ENCODE measurements at regions not wholly inside any gene's neighbourhood (a gene's known extent, or its start where the extent isn't known, plus 50 kb on each side); places are given as distances from the start of the nearest gene placed in this dataset.
"Not testable (repeated sequence)": the region's sequence is repeated elsewhere in the genome, so short reads cannot be mapped to it uniquely, and the experiment has no call there.

DNA sequence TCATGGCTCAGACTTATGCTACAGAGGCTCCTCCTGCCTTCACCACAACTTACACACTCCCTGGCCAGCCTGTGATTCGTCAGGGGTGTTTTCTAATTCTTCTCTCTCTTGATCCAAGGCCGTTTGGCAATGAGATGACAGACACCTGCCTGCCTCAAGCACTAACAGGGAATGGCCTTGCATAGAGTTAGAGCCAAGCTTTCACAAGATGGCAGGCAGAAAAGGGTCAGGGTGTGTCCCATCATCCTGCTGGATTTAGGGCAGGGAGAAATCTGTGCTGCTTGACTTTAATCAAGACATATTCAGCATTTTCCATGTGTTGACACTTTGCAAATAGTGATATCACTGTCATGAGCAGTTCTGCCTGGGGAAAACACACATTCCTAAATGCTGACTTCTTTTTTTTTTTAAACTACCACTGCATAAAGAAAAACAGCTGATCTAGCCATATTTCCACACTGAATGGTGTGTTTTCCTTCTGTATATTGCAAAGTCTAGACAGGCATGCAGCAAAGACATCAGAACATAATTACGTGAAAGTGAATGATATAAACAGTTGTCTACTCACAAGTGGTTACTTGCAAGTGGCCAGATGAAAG is 95.0 kb upstream of the SLC25A48 start:
- peak in 3 of 8 experiments; percentile 96 to 97 (median 96) for ATAC-seq (replicated peaks in 6 of 8)
- in situ Hi-C loops (cut with MboI; ENCODE audit: low pct_unique_long_range_greater_than_20kb in 2 of 9, low sequenced_read_pairs in 9 of 9, unreplicated experiment in 9 of 9) = loop anchor here in 6 of 9 experiments (25.0 kb wide), 3 partner anchors 98 to 277 kb away; partner anchors contain the start of genes TIFAB (in 3 of the 6) and SLC25A48 (in 1 of the 6)

DNA sequence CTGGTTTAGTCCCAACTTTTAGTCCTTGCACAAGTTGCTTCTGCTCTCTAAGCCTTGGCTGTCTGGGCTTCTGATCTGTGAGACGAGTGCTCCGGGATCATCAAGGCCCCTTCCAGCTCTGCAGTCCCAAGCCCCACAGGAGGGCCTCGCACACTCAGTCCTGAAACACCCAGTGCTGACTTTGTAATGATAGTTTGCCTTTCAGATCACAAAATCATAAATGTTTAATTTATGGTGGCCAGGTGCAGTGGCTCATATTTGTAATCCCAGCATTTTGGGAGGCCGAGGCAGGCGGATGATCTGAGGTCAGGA is 95.9 kb upstream of the SLC25A48 start:
- in situ Hi-C loops (cut with MboI; ENCODE audit: low pct_unique_long_range_greater_than_20kb in 2 of 9, low sequenced_read_pairs in 9 of 9, unreplicated experiment in 9 of 9) = loop anchor here in 6 of 9 experiments (25.0 kb wide), 3 partner anchors 99 to 276 kb away; partner anchors contain the start of genes TIFAB (in 3 of the 6) and SLC25A48 (in 1 of the 6)
- WGBS, 10 experiments = 70 to 100% (median 80%) methylated on average over 2 to 5 of the region's 5 CpGs; no CpG with 5 or more reads in 6 of the 10 experiments
- no peak for ATAC-seq (replicated peaks in 6 of 8)
- Histone ChIP-seq H3K27ac (no peak overlapping the region), H3K4me3 (no peak overlapping the region), H3K4me1 (replicated peaks in 1 of 2) (no peaks in the 10 kb centered on the region)

More for the DNA sequence above, 95.0 kb upstream of the SLC25A48 start:
- Histone ChIP-seq H3K4me3 (no peak overlapping the region), H3K4me1 (replicated peaks in 1 of 2) (no peaks in the 10 kb centered on the region), H3K27ac (no peak overlapping the region)
- 0 to 100% (median 70%) methylated on average over 1 to 3 of the region's 3 CpGs; no CpG with 5 or more reads in 3 of the 10 experiments for WGBS, 10 experiments

DNA sequence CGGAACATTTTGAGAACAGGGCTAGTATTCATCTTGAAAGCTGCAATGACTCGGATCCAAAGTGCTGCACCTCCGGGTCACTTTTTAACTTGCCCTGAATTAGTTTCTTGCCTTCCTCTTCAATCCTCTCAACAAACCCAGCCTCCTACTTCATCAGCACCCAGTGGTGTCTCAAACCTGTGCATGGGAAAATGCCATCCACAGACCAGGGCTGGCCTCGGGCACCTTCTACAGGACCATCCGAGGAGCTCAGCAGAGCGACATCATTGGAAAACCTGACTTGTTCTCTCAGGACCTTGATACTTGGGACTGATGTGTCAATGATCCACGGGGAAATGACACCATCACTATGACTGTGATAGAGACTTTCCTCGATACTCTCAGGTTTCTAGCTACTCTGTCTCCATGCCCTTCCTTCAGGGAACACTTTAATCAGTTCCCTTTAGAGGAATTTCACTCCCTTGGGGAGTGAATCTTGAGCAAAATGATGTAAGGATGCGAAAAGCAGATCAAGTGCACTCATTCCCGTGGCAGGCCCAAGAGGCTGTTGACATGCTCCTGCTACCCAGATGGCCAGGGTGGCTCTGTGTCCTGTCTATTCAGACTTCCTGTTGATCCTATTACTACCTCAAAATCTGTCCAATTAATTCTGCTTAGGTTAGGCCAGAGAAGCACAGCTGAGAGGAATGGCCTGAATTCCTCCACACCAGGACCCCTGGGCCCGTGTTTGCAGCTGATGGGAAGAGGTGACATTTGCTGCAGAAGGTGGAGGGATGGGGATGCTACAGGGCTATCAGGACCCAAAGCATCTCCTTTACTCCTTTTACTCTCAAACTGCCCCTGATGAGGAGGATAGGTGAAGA is 96.5 kb upstream of the SLC25A48 start:
- Histone ChIP-seq H3K4me1 (replicated peaks in 1 of 2) (no peaks in the 10 kb centered on the region), H3K4me3 (no peak overlapping the region), H3K27ac (no peak overlapping the region)
- 67 to 100% (median 85%) methylated on average over 1 to 8 of the region's 11 CpGs; no CpG with 5 or more reads in 1 of the 10 experiments for WGBS, 10 experiments
- in situ Hi-C loops (cut with MboI; ENCODE audit: low pct_unique_long_range_greater_than_20kb in 2 of 9, low sequenced_read_pairs in 9 of 9, unreplicated experiment in 9 of 9) = loop anchor here in 6 of 9 experiments (25.0 kb wide), 3 partner anchors 99 to 276 kb away; partner anchors contain the start of genes TIFAB (in 3 of the 6) and SLC25A48 (in 1 of the 6)
- no peak for ATAC-seq (replicated peaks in 6 of 8)

DNA sequence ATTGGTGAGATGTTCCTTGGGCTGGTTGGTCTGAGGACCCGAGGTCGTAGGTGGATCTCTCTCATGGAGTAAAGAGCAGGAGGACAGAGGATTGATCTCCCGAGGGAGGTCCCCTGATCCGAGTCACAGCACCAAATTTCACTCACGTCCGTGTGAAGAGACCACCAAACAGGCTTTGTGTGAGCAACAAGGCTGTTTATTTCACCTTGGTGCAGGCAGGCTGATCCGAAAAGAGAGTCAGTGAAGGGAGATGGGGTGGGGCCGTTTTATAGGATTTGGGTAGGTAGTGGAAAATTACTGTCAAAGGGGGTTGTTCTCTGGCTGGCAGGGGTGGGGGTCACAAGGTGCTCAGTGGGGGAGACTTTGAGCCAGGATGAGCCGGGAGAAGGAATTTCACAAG is 97.5 kb upstream of the SLC25A48 start:
- WGBS, 10 experiments = 0 to 93% (median 82%) methylated on average over 1 to 5 of the region's 9 CpGs; no CpG with 5 or more reads in 3 of the 10 experiments
- not testable (repeated sequence) for H3K4me1 ChIP-seq (replicated peaks in 1 of 2); H3K27ac ChIP-seq; ATAC-seq (replicated peaks in 6 of 8); H3K4me3 ChIP-seq
- in situ Hi-C loops (cut with MboI; ENCODE audit: low pct_unique_long_range_greater_than_20kb in 2 of 9, low sequenced_read_pairs in 9 of 9, unreplicated experiment in 9 of 9) = loop anchor here in 6 of 9 experiments (25.0 kb wide), 3 partner anchors 100 to 275 kb away; partner anchors contain the start of genes TIFAB (in 3 of the 6) and SLC25A48 (in 1 of the 6)

DNA sequence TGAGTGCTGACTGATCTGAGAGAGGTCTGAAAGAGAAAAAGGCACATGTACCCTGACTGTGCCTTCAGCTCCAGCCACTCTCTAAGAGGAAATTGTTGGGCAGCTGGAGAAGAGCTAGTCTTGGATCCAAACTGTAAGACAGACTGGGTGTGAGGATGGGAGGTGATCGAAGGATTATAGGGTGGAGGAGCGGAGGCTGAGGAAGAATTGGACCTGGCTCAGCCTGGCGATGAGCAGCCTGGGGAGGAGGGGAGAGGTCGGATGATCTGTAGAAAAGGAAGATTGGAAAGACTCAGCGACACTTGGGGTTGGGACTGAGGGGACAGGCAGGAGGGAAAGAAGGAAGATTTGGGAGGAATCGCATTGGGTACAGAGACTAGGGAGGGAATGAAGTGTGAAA is 98.6 kb upstream of the SLC25A48 start:
- no peaks in the 10 kb centered on the region for H3K4me1 ChIP-seq (replicated peaks in 1 of 2)
- 37 to 100% (median 83%) methylated on average over 1 to 6 of the region's 6 CpGs; no CpG with 5 or more reads in 2 of the 10 experiments for WGBS, 10 experiments
- H3K27ac ChIP-seq = no peak overlapping the region
- no peak overlapping the region for H3K4me3 ChIP-seq
- in situ Hi-C loops (cut with MboI; ENCODE audit: low pct_unique_long_range_greater_than_20kb in 2 of 9, low sequenced_read_pairs in 9 of 9, unreplicated experiment in 9 of 9) = loop anchor here in 6 of 9 experiments (25.0 kb wide), 3 partner anchors 101 to 274 kb away; partner anchors contain the start of genes TIFAB (in 3 of the 6) and SLC25A48 (in 1 of the 6)
- ATAC-seq (replicated peaks in 6 of 8) = no peak

DNA sequence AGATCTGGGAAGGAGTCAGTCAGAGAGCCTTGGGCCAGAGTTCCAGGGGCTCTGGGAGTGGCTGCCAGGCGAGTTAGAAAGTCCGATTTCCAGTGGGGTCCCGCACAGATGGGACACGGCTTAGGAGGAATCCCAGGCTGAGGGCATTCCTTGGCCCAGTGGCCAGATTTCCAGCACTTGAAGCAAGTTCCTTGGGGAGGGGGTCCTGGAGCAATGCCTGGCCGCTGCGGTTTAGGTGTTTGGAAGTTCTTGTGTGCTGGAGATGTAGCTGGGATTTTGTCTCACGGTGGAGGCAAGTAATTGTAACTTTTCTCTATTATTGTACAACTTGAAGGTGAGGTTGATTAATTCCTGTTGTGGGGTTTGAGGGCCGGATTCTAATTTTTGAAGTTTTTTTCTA is 99.5 kb upstream of the SLC25A48 start:
- ATAC-seq (replicated peaks in 6 of 8); H3K27ac ChIP-seq; H3K4me3 ChIP-seq; H3K4me1 ChIP-seq (replicated peaks in 1 of 2): not testable (repeated sequence)
- 44 to 100% (median 86%) methylated on average over 1 to 4 of the region's 8 CpGs; no CpG with 5 or more reads in 3 of the 10 experiments for WGBS, 10 experiments
- in situ Hi-C loops (cut with MboI; ENCODE audit: low pct_unique_long_range_greater_than_20kb in 2 of 9, low sequenced_read_pairs in 9 of 9, unreplicated experiment in 9 of 9) = loop anchor here in 6 of 9 experiments (25.0 kb wide), 3 partner anchors 102 to 273 kb away; partner anchors contain the start of genes TIFAB (in 3 of the 6) and SLC25A48 (in 1 of the 6)

DNA sequence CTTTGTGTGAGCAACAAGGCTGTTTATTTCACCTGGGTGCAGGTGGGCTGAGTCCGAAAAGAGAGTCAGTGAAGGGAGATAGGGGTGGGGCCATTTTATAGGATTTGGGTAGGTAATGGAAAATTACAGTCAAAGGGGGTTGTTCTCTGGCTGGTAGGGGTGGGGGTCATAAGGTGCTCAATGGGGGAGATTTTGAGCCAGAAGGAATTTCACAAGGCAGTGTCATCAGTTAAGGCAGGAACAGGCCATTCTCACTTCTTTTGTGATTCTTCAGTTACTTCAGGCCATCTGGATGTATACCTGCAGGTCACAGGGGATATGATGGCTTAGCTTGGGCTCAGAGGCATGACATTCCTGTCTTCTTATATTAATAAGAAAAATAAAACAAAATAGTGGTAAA is 103.4 kb upstream of the SLC25A48 start:
- H3K27ac ChIP-seq; H3K4me3 ChIP-seq; ATAC-seq (replicated peaks in 6 of 8); H3K4me1 ChIP-seq (replicated peaks in 1 of 2): not testable (repeated sequence)
- 20 to 67% methylated on average over 1 of the region's 1 CpG; no CpG with 5 or more reads in 8 of the 10 experiments for WGBS, 10 experiments
- in situ Hi-C loops (cut with MboI; ENCODE audit: low pct_unique_long_range_greater_than_20kb in 2 of 9, low sequenced_read_pairs in 9 of 9, unreplicated experiment in 9 of 9) = loop anchor here in 6 of 9 experiments (25.0 kb wide), 3 partner anchors 106 to 269 kb away; partner anchors contain the start of genes TIFAB (in 3 of the 6) and SLC25A48 (in 1 of the 6)

DNA sequence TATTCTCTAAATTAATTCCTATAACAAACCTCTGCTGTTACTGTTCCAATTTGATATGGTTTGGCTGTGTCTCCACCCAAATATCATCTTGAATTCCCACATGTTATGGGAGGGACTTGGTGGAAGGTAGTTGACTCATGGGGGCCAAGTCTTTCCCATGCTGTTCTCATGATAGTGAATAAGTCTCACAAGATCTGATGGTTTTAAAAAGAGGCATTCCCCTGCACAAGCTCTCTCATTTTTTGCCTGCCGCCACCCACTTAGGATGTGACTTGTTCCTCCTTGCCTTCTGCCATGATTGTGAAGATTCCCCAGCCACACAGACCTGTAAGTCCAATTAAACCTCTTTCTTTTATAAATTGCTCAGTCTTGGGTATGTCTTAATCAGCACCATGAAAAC is 104.3 kb upstream of the SLC25A48 start:
- 70 to 100% (median 100%) methylated on average over 1 of the region's 1 CpG; no CpG with 5 or more reads in 6 of the 10 experiments for WGBS, 10 experiments
- H3K27ac ChIP-seq; ATAC-seq (replicated peaks in 6 of 8); H3K4me3 ChIP-seq; H3K4me1 ChIP-seq (replicated peaks in 1 of 2): not testable (repeated sequence)
- in situ Hi-C loops (cut with MboI; ENCODE audit: low pct_unique_long_range_greater_than_20kb in 2 of 9, low sequenced_read_pairs in 9 of 9, unreplicated experiment in 9 of 9) = loop anchor here in 6 of 9 experiments (25.0 kb wide), 3 partner anchors 107 to 268 kb away; partner anchors contain the start of genes TIFAB (in 3 of the 6) and SLC25A48 (in 1 of the 6)

DNA sequence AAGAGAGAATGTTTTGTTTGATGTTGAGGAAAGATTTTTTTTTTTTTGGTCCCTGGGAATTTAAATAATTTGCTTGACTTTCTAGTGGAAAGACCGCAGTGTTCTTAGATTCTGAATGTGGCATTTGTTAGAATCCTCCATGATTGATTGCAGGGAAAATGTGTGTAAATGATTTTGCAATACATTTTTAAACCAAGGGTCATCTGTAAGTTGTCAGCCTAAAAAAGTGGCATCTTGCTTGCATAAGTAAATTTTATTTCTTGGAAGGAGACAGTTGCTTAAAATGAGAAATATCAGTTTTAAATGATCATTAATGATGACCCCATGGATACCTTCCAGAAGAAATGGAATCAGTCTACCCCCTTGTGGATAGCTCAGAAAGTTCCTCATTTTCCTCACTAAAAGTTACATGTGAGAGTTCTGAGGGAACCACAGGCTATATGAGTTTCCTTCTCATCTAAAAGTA is 105.1 kb upstream of the SLC25A48 start:
- peaks cover 0 to 7% of the 10 kb centered on the region in 2 donors for H3K4me1 ChIP-seq (replicated peaks in 1 of 2)
- H3K4me3 ChIP-seq = no peak overlapping the region
- no peak overlapping the region for H3K27ac ChIP-seq
- in situ Hi-C loops (cut with MboI; ENCODE audit: low pct_unique_long_range_greater_than_20kb in 2 of 9, low sequenced_read_pairs in 9 of 9, unreplicated experiment in 9 of 9) = loop anchor here in 8 of 9 experiments (10.0 to 25.0 kb wide), 6 partner anchors 108 to 267 kb away; partner anchors contain the start of genes TIFAB (in 3 of the 8), CXCL14 (in 1 of the 8) and SLC25A48 (in 1 of the 8)
- peak in 4 of 8 experiments; percentile 47 to 75 (median 58) for ATAC-seq (replicated peaks in 6 of 8)
- WGBS, 10 experiments = 13 to 100% (median 50%) methylated on average over 1 of the region's 1 CpG; no CpG with 5 or more reads in 1 of the 10 experiments

DNA sequence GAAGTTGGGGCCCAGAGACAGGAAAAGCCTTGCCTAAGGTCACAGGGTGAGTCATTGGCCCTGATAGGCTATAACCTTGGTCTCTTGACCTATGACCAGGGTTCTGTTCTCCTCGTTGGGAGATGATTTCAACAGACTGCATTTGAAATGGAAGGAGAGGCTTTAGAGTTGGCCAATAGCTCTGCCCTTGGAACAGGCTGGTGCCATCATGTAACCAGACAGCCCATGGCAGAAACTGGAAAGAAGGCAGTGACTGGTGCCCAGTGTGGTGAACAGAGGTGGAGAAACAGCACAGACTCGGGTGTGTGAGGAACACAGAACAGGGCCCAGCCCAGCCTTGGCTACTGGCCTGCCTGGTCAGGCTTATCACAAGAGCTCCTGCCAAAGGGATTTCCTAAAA is 109.8 kb upstream of the SLC25A48 start:
- 73 to 88% (median 83%) methylated on average over 1 to 2 of the region's 2 CpGs; no CpG with 5 or more reads in 7 of the 10 experiments for WGBS, 10 experiments
- H3K4me3 ChIP-seq = no peak overlapping the region
- ATAC-seq (replicated peaks in 6 of 8) = no peak
- H3K27ac ChIP-seq = no peak overlapping the region
- H3K4me1 ChIP-seq (replicated peaks in 1 of 2) = peaks cover 16 to 25% of the 10 kb centered on the region in 2 donors
- in situ Hi-C loops (cut with MboI; ENCODE audit: low pct_unique_long_range_greater_than_20kb in 2 of 9, low sequenced_read_pairs in 9 of 9, unreplicated experiment in 9 of 9) = loop anchor here in 8 of 9 experiments (10.0 to 25.0 kb wide), 6 partner anchors 113 to 262 kb away; partner anchors contain the start of genes TIFAB (in 3 of the 8), CXCL14 (in 1 of the 8) and SLC25A48 (in 1 of the 8)

DNA sequence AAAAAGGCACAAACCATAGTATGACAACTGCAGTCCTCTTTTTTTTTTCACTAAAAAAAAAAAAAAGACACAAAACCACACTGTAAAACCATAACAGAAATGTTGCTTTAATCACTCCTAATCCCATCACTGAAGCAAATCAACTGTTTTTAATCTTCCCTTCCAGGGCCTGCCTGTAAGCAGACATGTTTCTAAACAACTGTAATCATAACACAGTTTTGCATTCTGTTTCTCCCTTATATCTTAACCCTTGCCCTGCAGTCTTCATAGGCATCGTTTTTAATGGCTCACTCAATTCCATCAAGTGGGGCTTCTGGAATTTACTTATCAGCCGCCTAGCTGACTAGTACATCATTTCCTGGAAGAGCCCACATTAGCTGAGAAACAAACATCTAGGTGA is 111.0 kb upstream of the SLC25A48 start:
- H3K4me3 ChIP-seq = no peak overlapping the region
- in situ Hi-C loops (cut with MboI; ENCODE audit: low pct_unique_long_range_greater_than_20kb in 2 of 9, low sequenced_read_pairs in 9 of 9, unreplicated experiment in 9 of 9) = loop anchor here in 4 of 9 experiments (10.0 kb wide), 3 partner anchors 149 to 169 kb away; partner anchors contain the start of gene CXCL14 (in 1 of the 4)
- H3K4me1 ChIP-seq (replicated peaks in 1 of 2) = peaks cover 16 to 18% of the 10 kb centered on the region in 2 donors
- no peak overlapping the region for H3K27ac ChIP-seq
- 21 to 88% (median 50%) methylated on average over 1 to 2 of the region's 2 CpGs; no CpG with 5 or more reads in 3 of the 10 experiments for WGBS, 10 experiments
- ATAC-seq (replicated peaks in 6 of 8) = no peak

DNA sequence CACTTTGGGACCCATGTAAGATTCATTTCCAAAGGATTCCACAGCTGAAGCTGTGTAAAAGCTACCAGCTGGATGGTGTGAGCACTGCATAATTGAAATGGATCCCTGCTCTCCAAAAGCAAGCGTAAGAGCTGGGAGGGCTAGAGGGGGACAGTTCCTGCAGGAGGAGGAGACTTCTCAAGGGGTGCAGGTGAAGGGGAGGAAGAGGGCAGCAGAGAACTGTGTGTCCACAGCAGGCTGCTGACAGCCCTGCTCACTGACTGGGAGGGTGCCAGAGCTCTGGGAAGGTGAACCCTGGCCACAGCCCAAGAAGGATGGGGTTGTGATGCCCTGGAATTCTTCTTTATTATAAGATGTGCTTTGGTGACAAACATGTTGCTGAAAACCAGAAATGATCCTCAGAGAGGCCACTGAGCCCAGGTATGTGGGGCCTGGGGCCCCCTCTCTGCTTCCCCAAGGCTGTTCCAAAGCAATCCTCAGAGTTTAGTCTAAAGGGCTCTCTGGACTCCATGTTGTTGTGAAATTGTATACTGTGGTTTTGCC is 112.8 kb upstream of the SLC25A48 start:
- WGBS, 10 experiments = 67 to 100% (median 100%) methylated on average over 1 of the region's 1 CpG; no CpG with 5 or more reads in 6 of the 10 experiments

More for the DNA sequence above, 112.8 kb upstream of the SLC25A48 start:
- Histone ChIP-seq H3K4me3 (no peak overlapping the region), H3K4me1 (replicated peaks in 1 of 2) (peaks cover 16 to 18% of the 10 kb centered on the region in 2 donors), H3K27ac (no peak overlapping the region)
- in situ Hi-C loops (cut with MboI; ENCODE audit: low pct_unique_long_range_greater_than_20kb in 2 of 9, low sequenced_read_pairs in 9 of 9, unreplicated experiment in 9 of 9) = loop anchor here in 4 of 9 experiments (10.0 kb wide), 3 partner anchors 147 to 167 kb away; partner anchors contain the start of gene CXCL14 (in 1 of the 4)
- ATAC-seq (replicated peaks in 6 of 8) = no peak
